SKM-1 (cell line): ENCODE measurements at regions not wholly inside any gene's neighbourhood (a gene's known extent, or its start where the extent isn't known, plus 50 kb on each side); places are given as distances from the start of the nearest gene placed in this dataset.
A peak's percentile ranks its signal among the peaks of the same experiment; 100 is the strongest.

ENCODE experiments used
- DNase-seq: peaks from one replicate; lab custom pipeline; 2025; ENCODE audit not compliant: unreplicated experiment; lab: John Stamatoyannopoulos, UW

GRCh38 chr14:65308536-65308935 lies 104.0 kb upstream of the FUT8 start:
- no peak for DNase-seq

GRCh38 chr14:65310568-65310967 lies 102.0 kb upstream of the FUT8 start:
- DNase-seq, result no peak

GRCh38 chr14:65312859-65313258 lies 99.7 kb upstream of the FUT8 start:
- DNase-seq, result no peak

- DNase-seq, result no peak
These were observed 93.7 kb upstream of the FUT8 start for GRCh38 chr14:65318636-65319506.

GRCh38 chr14:65320661-65321308 lies 91.7 kb upstream of the FUT8 start:
- peak; percentile 1 for DNase-seq

GRCh38 chr14:65321370-65321875 lies 91.1 kb upstream of the FUT8 start:
- no peak for DNase-seq

- DNase-seq, result no peak
These were observed 83.0 kb upstream of the FUT8 start for GRCh38 chr14:65329481-65329880.

GRCh38 chr14:65329911-65330310 lies 82.6 kb upstream of the FUT8 start:
- DNase-seq, result no peak

- DNase-seq, result no peak
These were observed 82.1 kb upstream of the FUT8 start for GRCh38 chr14:65330416-65330815.

- no peak for DNase-seq
These were observed 80.9 kb upstream of the FUT8 start for GRCh38 chr14:65331652-65332051.

GRCh38 chr14:65332141-65332871 lies 80.2 kb upstream of the FUT8 start:
- peak; percentile 17 for DNase-seq

- no peak for DNase-seq
These were observed 78.4 kb upstream of the FUT8 start for GRCh38 chr14:65333943-65334687.

GRCh38 chr14:65334765-65335410 lies 77.6 kb upstream of the FUT8 start:
- DNase-seq, result no peak

- DNase-seq, result no peak
These were observed 77.1 kb upstream of the FUT8 start for GRCh38 chr14:65335411-65335947.

- no peak for DNase-seq
These were observed 76.3 kb upstream of the FUT8 start for GRCh38 chr14:65336191-65336591.

GRCh38 chr14:65339866-65340265 lies 72.7 kb upstream of the FUT8 start:
- DNase-seq, result no peak

GRCh38 chr14:65344011-65344410 lies 68.5 kb upstream of the FUT8 start:
- DNase-seq, result no peak

- DNase-seq, result no peak
These were observed 67.3 kb upstream of the FUT8 start for GRCh38 chr14:65345266-65345665.

- no peak for DNase-seq
These were observed 66.1 kb upstream of the FUT8 start for GRCh38 chr14:65346474-65346873.

- no peak for DNase-seq
These were observed 65.6 kb upstream of the FUT8 start for GRCh38 chr14:65346895-65347294.
